ENCODE measurements at regions not wholly inside any gene's neighbourhood (a gene's known extent, or its start where the extent isn't known, plus 50 kb on each side); places are given as distances from the start of the nearest gene placed in this dataset.

DNA sequence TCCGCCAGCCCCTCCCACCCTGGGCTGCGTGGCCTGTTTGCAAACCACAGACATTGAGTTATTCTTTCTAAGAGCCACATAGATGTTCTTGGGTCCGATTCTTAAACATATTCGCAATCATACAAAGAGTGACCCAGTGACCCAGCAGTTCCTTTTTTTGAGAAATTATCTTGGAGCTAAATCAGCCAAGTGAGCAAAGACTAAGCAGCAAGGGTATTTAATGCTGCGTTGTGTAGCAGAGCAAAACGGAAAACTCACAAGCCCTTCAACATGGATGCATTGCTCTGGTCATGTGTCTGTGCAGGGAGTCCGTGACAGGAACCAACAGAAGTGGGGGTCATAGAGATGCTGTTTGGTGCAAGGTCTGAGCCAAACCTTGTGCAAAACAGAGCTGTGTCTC is 95.6 kb downstream of the OLFM1 start:
- Histone ChIP-seq H3K4me3 (ENCODE audit: low read length in 3 of 3) (no peak overlapping the region), H3K36me3 (ENCODE audit: control insufficient read depth in 3 of 3, insufficient read depth in 3 of 3, low read length in 3 of 3) (no peaks in the 10 kb centered on the region), H3K27me3 (ENCODE audit: control insufficient read depth in 3 of 3, insufficient read depth in 3 of 3, low read length in 3 of 3) (peaks cover 31 to 62% (median 44%) of the 10 kb centered on the region in 3 donors), H3K4me1 (ENCODE audit: control insufficient read depth in 3 of 3, insufficient read depth in 3 of 3, low read length in 3 of 3) (peaks cover 19 to 25% (median 19%) of the 10 kb centered on the region in 3 donors), H3K27ac (ENCODE audit: low read depth, low read length) (no peak overlapping the region), H3K9me3 (ENCODE audit: control insufficient read depth in 3 of 3, low read length in 3 of 3) (no peaks in the 10 kb centered on the region), H3K9ac (ENCODE audit: low read depth in 1 of 3, low read length in 3 of 3) (no peak overlapping the region)

DNA sequence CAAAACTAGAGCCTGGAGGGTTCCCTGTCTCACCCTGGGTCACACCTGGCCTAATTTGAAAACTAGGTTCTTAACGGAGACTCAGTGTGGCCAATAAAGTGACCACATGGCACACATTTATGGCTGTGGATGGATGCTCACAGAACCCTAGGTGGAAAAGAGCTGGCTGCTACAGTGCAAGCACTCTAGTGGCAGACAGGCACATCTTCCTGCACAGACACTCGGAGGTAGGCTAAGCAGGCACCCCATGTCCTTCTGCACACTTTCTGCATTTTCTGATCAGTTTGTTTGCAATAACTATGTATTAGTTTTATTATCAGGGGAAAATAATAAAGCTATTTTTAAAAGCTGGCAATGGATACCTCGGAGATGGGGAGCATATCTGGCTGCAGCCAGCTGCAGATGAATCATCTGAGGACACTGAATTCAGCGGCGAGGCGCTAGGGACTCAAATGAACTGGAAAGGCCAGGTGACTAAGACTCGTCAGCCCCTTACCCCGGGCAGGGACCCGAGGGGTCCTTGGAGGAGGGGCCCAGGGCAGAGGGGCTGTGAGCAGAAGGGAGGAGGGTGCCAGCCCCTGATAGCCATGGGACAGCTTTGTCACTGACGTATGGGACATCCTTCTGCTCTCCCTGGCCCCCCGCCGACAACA is 96.2 kb downstream of the OLFM1 start:
- H3K36me3 ChIP-seq (ENCODE audit: control insufficient read depth in 3 of 3, insufficient read depth in 3 of 3, low read length in 3 of 3) = no peaks in the 10 kb centered on the region
- H3K4me1 ChIP-seq (ENCODE audit: control insufficient read depth in 3 of 3, insufficient read depth in 3 of 3, low read length in 3 of 3) = peaks cover 19 to 25% (median 19%) of the 10 kb centered on the region in 3 donors
- no peaks in the 10 kb centered on the region for H3K9me3 ChIP-seq (ENCODE audit: control insufficient read depth in 3 of 3, low read length in 3 of 3)
- H3K27ac ChIP-seq (ENCODE audit: low read depth, low read length) = no peak overlapping the region
- peaks cover 35 to 67% (median 50%) of the 10 kb centered on the region in 3 donors for H3K27me3 ChIP-seq (ENCODE audit: control insufficient read depth in 3 of 3, insufficient read depth in 3 of 3, low read length in 3 of 3)
- H3K4me3 ChIP-seq (ENCODE audit: low read length in 3 of 3) = no peak overlapping the region
- H3K9ac ChIP-seq (ENCODE audit: low read depth in 1 of 3, low read length in 3 of 3) = no peak overlapping the region

DNA sequence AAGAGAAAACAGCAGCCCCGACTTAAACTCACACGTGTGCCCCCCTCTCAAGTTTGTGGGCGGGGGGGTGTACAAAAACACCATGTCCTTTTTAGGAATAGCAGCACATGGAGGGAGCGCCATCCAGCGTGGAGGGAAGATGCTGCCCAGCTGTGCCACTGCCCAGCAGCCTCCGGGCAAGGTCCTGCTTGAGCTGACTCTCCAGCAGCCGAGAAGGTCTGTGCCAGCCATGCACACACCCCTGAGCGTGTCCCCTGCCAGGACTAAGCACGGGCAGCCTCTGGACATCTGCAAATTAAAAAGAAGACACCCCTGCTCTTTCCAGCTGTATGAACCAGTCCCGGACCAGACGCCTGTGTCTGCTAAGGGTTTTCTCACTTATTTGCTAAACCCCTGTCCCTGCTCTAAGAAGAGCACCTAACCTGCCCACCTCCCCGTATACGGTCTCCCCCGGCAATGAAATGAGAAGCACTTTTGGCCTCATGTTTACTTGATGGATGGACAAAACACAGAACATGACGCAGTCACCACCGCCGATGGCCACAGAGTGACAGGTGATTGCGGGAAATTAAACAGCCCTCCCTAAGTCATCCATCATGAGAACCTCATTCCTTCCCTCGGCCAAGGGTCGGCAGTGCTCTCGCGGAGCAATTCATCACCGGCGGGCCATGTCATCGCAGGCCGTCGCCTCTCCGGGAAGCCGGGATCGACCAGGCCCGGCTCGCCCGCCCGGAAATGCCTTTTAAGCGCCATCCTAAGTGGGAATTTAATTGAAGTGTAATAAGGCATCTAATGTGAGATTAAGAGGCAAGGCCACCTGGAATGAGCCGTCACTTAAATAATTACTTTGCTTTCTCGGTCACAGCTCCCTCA is 96.9 kb downstream of the OLFM1 start:
- no peak overlapping the region for H3K9ac ChIP-seq (ENCODE audit: low read depth in 1 of 3, low read length in 3 of 3)
- peaks cover 38 to 70% (median 53%) of the 10 kb centered on the region in 3 donors for H3K27me3 ChIP-seq (ENCODE audit: control insufficient read depth in 3 of 3, insufficient read depth in 3 of 3, low read length in 3 of 3)
- H3K36me3 ChIP-seq (ENCODE audit: control insufficient read depth in 3 of 3, insufficient read depth in 3 of 3, low read length in 3 of 3) = no peaks in the 10 kb centered on the region
- no peak overlapping the region for H3K27ac ChIP-seq (ENCODE audit: low read depth, low read length)
- no peaks in the 10 kb centered on the region for H3K9me3 ChIP-seq (ENCODE audit: control insufficient read depth in 3 of 3, low read length in 3 of 3)
- no peak overlapping the region for H3K4me3 ChIP-seq (ENCODE audit: low read length in 3 of 3)
- H3K4me1 ChIP-seq (ENCODE audit: control insufficient read depth in 3 of 3, insufficient read depth in 3 of 3, low read length in 3 of 3) = peaks cover 19 to 25% (median 19%) of the 10 kb centered on the region in 3 donors

DNA sequence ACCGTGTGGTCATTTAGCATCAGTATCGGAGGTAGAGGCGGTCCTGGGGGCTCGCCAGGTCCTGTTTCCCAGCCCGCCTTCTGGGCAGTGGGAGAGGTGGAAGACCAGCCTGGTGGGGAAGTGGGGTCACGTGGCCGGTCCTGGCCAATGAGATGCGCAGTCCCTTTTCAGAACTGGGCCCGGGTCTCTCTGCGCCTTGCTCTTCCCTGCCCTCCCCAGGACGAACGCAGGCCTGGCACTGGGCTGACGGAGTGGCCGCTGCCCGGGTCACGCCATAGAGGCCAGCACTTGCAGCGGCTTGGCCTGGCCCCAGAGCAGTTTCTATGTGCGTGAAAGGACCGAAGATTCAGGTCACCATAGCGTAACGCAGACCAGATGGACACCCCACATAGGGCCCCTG is 97.6 kb downstream of the OLFM1 start:
- Histone ChIP-seq H3K4me1 (ENCODE audit: control insufficient read depth in 3 of 3, insufficient read depth in 3 of 3, low read length in 3 of 3) (peaks cover 19 to 25% (median 19%) of the 10 kb centered on the region in 3 donors), H3K36me3 (ENCODE audit: control insufficient read depth in 3 of 3, insufficient read depth in 3 of 3, low read length in 3 of 3) (no peaks in the 10 kb centered on the region), H3K27ac (ENCODE audit: low read depth, low read length) (no peak overlapping the region), H3K9ac (ENCODE audit: low read depth in 1 of 3, low read length in 3 of 3) (no peak overlapping the region), H3K9me3 (ENCODE audit: control insufficient read depth in 3 of 3, low read length in 3 of 3) (no peaks in the 10 kb centered on the region), H3K27me3 (ENCODE audit: control insufficient read depth in 3 of 3, insufficient read depth in 3 of 3, low read length in 3 of 3) (peaks cover 39 to 70% (median 53%) of the 10 kb centered on the region in 3 donors), H3K4me3 (ENCODE audit: low read length in 3 of 3) (no peak overlapping the region)

DNA sequence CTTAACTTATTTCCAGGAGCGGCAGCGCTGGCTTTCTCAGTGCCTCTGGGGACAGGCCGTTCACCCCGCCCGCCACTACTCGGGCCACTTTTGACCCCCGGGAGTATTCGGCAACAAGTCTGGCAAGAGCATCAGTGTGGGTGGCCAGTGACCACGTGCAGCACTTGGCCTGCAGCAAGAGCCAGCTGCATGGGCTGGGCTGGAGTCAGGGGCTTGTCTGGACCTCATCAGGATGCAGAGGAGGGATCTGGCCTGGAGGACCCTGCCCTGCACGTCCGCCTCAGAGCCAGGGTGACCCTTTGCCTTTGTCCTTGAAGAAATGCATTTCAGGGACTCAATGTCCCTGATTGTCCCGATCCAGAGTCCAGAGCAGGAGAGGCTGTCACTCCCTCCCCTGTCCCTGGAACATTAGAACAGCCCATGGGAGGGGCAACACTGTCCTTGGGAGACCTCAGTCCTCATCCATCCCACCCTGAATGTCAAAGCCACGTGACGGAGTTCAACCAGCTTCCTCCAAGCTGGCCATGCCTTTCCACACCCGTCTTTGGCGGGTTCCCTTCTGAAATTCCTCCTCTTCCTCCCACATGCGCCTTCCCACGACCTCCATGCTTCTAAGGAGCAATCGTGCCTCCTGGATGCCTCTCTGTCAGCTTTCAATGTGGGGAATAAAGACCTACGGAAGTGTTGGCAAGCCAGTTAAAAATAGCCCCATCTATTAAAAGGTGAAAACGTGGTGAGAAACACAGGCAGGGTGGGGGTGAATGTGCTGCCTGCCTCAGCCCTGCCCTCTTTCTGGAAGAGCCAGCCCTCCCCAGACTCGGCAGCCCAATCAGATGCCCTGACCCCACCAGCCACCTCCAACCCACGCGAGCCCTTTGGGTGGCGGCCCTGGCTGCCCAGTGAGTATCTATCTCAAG is 99.0 kb downstream of the OLFM1 start:
- H3K36me3 ChIP-seq (ENCODE audit: control insufficient read depth in 3 of 3, insufficient read depth in 3 of 3, low read length in 3 of 3) = no peaks in the 10 kb centered on the region
- H3K27me3 ChIP-seq (ENCODE audit: control insufficient read depth in 3 of 3, insufficient read depth in 3 of 3, low read length in 3 of 3) = peaks cover 43 to 75% (median 61%) of the 10 kb centered on the region in 3 donors
- H3K9me3 ChIP-seq (ENCODE audit: control insufficient read depth in 3 of 3, low read length in 3 of 3) = no peaks in the 10 kb centered on the region
- H3K4me3 ChIP-seq (ENCODE audit: low read length in 3 of 3) = peak overlapping the region in 1 of 3 donors; percentile 6
- no peak overlapping the region for H3K27ac ChIP-seq (ENCODE audit: low read depth, low read length)
- peak overlapping the region in 1 of 3 donors; percentile 33 for H3K9ac ChIP-seq (ENCODE audit: low read depth in 1 of 3, low read length in 3 of 3)
- H3K4me1 ChIP-seq (ENCODE audit: control insufficient read depth in 3 of 3, insufficient read depth in 3 of 3, low read length in 3 of 3) = peaks cover 19 to 25% (median 19%) of the 10 kb centered on the region in 3 donors

DNA sequence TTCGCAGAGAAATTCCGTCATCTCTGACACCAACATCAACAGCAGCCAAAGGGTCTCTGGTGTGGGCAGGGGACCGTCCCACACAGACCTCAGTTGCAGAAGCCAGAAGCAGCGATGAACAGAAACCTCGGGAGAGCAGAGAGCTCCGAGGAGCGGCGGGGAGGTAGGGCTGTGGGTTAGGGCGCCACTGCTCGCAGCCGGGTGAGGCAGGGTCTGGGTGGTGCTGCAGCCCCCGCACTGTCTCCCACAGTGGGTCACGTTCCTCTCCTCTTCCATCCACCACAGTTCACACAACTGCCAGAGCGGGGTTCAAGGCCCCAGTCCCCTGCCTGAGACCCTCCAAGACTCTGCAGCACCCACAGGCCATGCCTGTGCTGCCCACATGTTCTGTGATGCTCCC is 99.9 kb downstream of the OLFM1 start:
- H3K4me3 ChIP-seq (ENCODE audit: low read length in 3 of 3) = no peak overlapping the region
- H3K4me1 ChIP-seq (ENCODE audit: control insufficient read depth in 3 of 3, insufficient read depth in 3 of 3, low read length in 3 of 3) = peaks cover 17 to 25% (median 19%) of the 10 kb centered on the region in 3 donors
- H3K36me3 ChIP-seq (ENCODE audit: control insufficient read depth in 3 of 3, insufficient read depth in 3 of 3, low read length in 3 of 3) = no peaks in the 10 kb centered on the region
- peaks cover 43 to 77% (median 68%) of the 10 kb centered on the region in 3 donors for H3K27me3 ChIP-seq (ENCODE audit: control insufficient read depth in 3 of 3, insufficient read depth in 3 of 3, low read length in 3 of 3)
- H3K9ac ChIP-seq (ENCODE audit: low read depth in 1 of 3, low read length in 3 of 3) = no peak overlapping the region
- H3K27ac ChIP-seq (ENCODE audit: low read depth, low read length) = no peak overlapping the region
- H3K9me3 ChIP-seq (ENCODE audit: control insufficient read depth in 3 of 3, low read length in 3 of 3) = no peaks in the 10 kb centered on the region

DNA sequence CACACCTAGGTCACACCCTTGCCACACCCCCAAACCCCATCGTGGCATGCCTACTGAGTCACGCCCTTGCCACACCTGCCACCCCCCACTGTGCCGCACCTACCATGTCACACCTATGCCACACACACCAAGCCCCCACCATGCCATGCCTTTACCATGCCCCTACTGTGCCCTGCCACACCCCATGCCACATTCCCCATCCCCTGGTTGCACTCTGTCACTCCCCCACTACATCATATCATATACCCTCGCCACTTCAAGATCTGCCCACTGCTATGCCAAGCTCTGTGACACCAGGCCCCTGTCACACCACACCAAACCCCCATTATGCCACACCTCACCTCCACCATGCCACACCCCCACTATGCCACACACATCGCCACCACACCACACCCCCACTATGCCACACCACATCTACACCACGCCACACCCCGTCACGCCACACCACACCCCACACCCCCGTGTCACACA is 101.2 kb downstream of the OLFM1 start:
- Histone ChIP-seq H3K4me1 (ENCODE audit: control insufficient read depth in 3 of 3, insufficient read depth in 3 of 3, low read length in 3 of 3) (peaks cover 17 to 24% (median 19%) of the 10 kb centered on the region in 3 donors), H3K9me3 (ENCODE audit: control insufficient read depth in 3 of 3, low read length in 3 of 3) (no peaks in the 10 kb centered on the region), H3K27ac (ENCODE audit: low read depth, low read length) (no peak overlapping the region), H3K27me3 (ENCODE audit: control insufficient read depth in 3 of 3, insufficient read depth in 3 of 3, low read length in 3 of 3) (peaks cover 49 to 84% (median 75%) of the 10 kb centered on the region in 3 donors), H3K9ac (ENCODE audit: low read depth in 1 of 3, low read length in 3 of 3) (no peak overlapping the region), H3K36me3 (ENCODE audit: control insufficient read depth in 3 of 3, insufficient read depth in 3 of 3, low read length in 3 of 3) (no peaks in the 10 kb centered on the region), H3K4me3 (ENCODE audit: low read length in 3 of 3) (no peak overlapping the region)

DNA sequence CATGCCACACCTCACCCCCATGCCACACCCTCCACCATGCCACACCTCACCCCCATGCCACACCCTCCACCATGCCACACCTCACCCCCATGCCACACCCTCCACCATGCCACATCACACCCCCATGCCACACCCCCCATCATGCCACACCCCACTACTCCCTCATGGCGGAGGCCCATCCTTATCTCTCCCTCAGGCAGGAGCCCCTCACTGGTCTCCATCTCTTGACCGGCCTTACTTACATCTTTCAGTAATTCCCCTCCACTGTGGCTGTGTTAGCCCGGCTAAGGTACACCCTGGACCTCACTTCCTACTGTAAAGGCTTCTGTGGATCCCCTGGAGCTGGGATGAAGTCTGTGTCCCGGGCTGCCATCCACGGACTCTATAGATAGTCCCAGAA is 102.0 kb downstream of the OLFM1 start:
- Histone ChIP-seq H3K9ac (ENCODE audit: low read depth in 1 of 3, low read length in 3 of 3) (no peak overlapping the region), H3K4me3 (ENCODE audit: low read length in 3 of 3) (no peak overlapping the region), H3K9me3 (ENCODE audit: control insufficient read depth in 3 of 3, low read length in 3 of 3) (no peaks in the 10 kb centered on the region), H3K4me1 (ENCODE audit: control insufficient read depth in 3 of 3, insufficient read depth in 3 of 3, low read length in 3 of 3) (peaks cover 12 to 20% (median 19%) of the 10 kb centered on the region in 3 donors), H3K36me3 (ENCODE audit: control insufficient read depth in 3 of 3, insufficient read depth in 3 of 3, low read length in 3 of 3) (no peaks in the 10 kb centered on the region), H3K27me3 (ENCODE audit: control insufficient read depth in 3 of 3, insufficient read depth in 3 of 3, low read length in 3 of 3) (peaks cover 49 to 87% (median 76%) of the 10 kb centered on the region in 3 donors), H3K27ac (ENCODE audit: low read depth, low read length) (no peak overlapping the region)

DNA sequence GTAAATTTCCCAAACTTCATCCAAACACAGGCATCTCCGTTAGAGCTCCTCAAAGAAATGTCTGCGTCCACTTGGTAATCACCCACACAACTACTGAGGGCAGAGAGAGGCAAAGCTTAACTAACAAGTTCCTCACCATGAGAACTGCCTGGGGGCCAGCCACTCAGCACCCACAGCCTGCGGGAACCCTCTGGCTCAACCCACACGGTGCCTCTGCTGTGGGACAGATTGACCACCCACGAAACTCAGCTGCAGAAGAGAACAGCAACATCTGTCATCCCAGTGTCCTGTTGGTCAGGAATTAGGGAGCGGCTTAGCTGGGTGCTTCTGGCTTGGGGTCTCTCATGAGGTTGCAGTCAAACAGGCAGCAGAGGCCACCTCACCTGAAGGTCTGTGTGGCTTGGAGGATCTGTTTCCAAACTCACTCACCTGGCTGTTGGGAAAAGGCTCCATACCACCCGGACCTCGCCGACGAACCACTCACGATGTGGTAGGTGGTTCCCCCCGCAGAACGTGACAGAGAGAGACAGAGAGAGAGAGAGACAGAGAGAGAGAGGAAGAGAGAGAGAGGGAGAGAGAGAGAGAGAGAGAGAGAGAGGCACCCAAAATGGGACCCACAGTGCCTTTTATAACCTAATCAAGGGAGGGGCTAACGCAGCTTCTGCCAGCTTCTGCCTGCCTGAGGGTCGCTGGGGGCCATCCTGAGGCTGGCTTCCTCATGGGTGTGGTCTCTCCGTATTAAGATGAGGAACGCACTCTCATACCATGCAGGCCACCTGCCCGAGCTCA is 103.5 kb downstream of the OLFM1 start:
- peaks cover 8 to 14% (median 12%) of the 10 kb centered on the region in 3 donors for H3K4me1 ChIP-seq (ENCODE audit: control insufficient read depth in 3 of 3, insufficient read depth in 3 of 3, low read length in 3 of 3)
- H3K36me3 ChIP-seq (ENCODE audit: control insufficient read depth in 3 of 3, insufficient read depth in 3 of 3, low read length in 3 of 3) = no peaks in the 10 kb centered on the region
- H3K27ac ChIP-seq (ENCODE audit: low read depth, low read length) = no peak overlapping the region
- no peaks in the 10 kb centered on the region for H3K9me3 ChIP-seq (ENCODE audit: control insufficient read depth in 3 of 3, low read length in 3 of 3)
- peaks cover 43 to 87% (median 75%) of the 10 kb centered on the region in 3 donors for H3K27me3 ChIP-seq (ENCODE audit: control insufficient read depth in 3 of 3, insufficient read depth in 3 of 3, low read length in 3 of 3)
- H3K4me3 ChIP-seq (ENCODE audit: low read length in 3 of 3) = no peak overlapping the region
- no peak overlapping the region for H3K9ac ChIP-seq (ENCODE audit: low read depth in 1 of 3, low read length in 3 of 3)
